Activated CD4-positive, alpha-beta T cell treated with anti-CD3 and anti-CD28 coated beads, Interleukin-2, amount 10 ng/mL, durations not matched to agents 7 days and 5 days (primary cell): ENCODE measurements at regions not wholly inside any gene's neighbourhood (a gene's known extent, or its start where the extent isn't known, plus 50 kb on each side); places are given as distances from the start of the nearest gene placed in this dataset.

Experiments used
- CTCF ChIA-PET: fragments of 350-600 bp; sonication (Branson Sonifier 250); formaldehyde crosslinking; loops from one replicate; lab custom pipeline; 2021; ENCODE audit warnings: antibody characterized with exemption; lab: Charles Lee
- POLR2A ChIA-PET: fragments of 350-600 bp; sonication (Branson Sonifier 250); formaldehyde crosslinking; loops from one replicate; lab custom pipeline; 2021; ENCODE audit warnings: antibody characterized with exemption; lab: Charles Lee
- DNase-seq: peaks from one replicate; pipeline ENCODE4 v3.0.0-alpha.2; 2020
- H3K27ac Mint-ChIP-seq: one replicate; pipeline ENCODE4 v1.8.0; 2021; ENCODE audit warnings: mild to moderate bottlenecking, moderate library complexity, mixed read lengths
- H3K27me3 Mint-ChIP-seq: one replicate; pipeline ENCODE4 v1.8.0; 2021; ENCODE audit warnings: mixed read lengths
- H3K36me3 Mint-ChIP-seq: one replicate; pipeline ENCODE4 v1.8.0; 2021; ENCODE audit warnings: low read depth, mixed read lengths
- H3K4me1 Mint-ChIP-seq: one replicate; pipeline ENCODE4 v1.8.0; 2021; ENCODE audit warnings: mixed read lengths
- H3K4me3 Mint-ChIP-seq: one replicate; pipeline ENCODE4 v1.8.0; 2021; ENCODE audit warnings: mild to moderate bottlenecking, moderate library complexity, mixed read lengths
- H3K9me3 Mint-ChIP-seq: one replicate; pipeline ENCODE4 v1.8.0; 2021; ENCODE audit warnings: mixed read lengths

DNA sequence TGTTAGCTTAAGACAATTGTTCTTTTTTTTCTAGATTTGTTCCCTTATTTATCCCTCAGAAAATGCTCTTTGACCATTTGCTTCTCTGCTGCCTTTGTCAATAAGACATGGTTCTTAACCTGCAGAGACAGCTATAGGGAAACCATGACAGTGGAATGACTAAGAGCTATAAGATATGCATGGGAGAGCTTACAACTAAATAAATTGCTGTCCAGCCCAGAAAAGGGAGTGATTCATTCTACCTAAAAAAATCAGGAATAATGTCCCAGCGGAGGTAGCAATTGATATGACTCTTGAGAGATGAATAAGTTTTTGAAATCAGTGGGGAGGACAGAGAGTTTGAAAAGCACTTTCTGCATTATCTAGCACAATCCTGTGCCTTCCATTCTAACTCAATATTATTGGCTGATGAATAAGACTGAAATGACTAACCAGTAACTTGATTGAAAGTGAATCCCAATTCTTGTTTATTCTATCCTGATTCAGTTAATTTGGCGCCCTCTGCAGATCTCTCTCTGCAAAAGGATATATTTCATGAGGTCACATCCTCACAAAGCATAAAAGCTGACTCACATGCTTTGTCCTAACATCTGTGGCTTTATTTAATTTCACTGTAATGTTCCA is 680.5 kb upstream of the API5 start:
- Mint-ChIP-seq H3K27me3 (no peaks in the 10 kb centered on the region), H3K4me1 (no peaks in the 10 kb centered on the region), H3K9me3 (no peaks in the 10 kb centered on the region), H3K4me3 (no peak overlapping the region), H3K36me3 (no peaks in the 10 kb centered on the region), H3K27ac (no peak overlapping the region)
- ChIA-PET CTCF (no interaction called here), POLR2A (interaction anchor here (0.7 kb wide), 1 partner anchor 1956 kb away, joined by 3 read pairs; no protein-coding TSS in a partner anchor)
- no peak for DNase-seq

DNA sequence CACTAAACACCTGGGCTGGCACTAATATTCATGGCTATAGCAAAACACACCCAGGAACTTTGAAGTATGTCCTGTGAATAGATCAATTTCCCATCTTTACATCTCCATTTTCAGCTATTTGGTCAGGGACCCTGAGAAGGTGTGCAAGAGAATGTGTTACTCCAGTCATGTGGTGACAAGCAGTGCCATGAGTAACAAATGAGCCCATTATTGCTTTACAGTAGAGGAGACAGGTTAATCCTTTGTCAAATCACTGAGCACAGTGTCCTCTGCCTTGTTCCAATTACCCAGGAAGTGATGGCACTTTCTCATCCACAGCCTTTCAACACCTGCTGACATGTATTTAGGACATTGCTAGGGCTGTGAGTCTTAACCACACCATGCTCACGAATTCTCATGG is 664.8 kb upstream of the API5 start:
- no peak for DNase-seq
- no peaks in the 10 kb centered on the region for H3K27me3 Mint-ChIP-seq
- H3K36me3 Mint-ChIP-seq, result no peaks in the 10 kb centered on the region
- H3K4me3 Mint-ChIP-seq, result no peak overlapping the region
- H3K27ac Mint-ChIP-seq, result no peak overlapping the region
- POLR2A ChIA-PET, result no interaction called here
- H3K4me1 Mint-ChIP-seq, result no peaks in the 10 kb centered on the region
- CTCF ChIA-PET, result no interaction called here
- no peaks in the 10 kb centered on the region for H3K9me3 Mint-ChIP-seq

DNA sequence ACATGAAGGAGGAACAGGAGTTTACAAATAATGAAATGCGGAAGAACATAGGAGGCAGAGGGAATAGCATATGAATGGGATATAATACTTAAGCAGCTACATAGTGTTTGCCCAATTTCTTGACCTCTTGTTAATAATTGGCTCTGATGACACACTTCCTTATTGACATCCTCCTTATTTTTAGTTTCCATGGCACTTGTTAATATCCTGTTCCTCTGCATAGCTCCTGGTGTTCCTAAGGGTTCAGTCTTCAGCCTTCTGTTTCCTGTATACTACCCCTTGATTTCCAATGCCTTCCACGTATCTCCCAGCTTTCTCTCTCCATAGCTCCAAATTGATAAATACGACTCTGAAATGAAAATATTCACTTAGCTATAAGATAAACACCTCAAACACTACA is 663.8 kb upstream of the API5 start:
- Mint-ChIP-seq H3K9me3 (no peaks in the 10 kb centered on the region), H3K27me3 (no peaks in the 10 kb centered on the region), H3K4me3 (no peak overlapping the region), H3K4me1 (no peaks in the 10 kb centered on the region), H3K36me3 (no peaks in the 10 kb centered on the region), H3K27ac (no peak overlapping the region)
- ChIA-PET POLR2A (no interaction called here), CTCF (no interaction called here)
- no peak for DNase-seq

DNA sequence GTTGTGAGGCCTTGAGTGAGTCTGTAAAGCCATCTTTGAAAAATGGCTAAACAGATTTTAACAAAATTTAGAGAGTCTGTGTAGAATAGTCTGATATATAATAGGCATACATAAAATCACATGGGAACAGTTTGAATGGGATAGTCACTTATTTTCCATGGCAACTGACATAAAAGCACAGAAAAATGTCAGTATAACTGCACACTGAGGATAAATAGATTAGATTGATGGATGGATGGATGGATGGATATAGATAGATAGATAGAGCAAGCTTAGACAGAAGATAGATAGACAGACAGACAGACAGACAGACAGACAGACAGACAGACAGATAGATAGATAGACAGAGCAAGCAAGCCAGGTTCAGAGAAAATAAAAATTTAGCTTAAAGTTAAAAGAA is 660.2 kb upstream of the API5 start:
- Mint-ChIP-seq H3K27me3 (no peaks in the 10 kb centered on the region), H3K4me3 (no peak overlapping the region), H3K36me3 (no peaks in the 10 kb centered on the region), H3K4me1 (no peaks in the 10 kb centered on the region), H3K9me3 (no peaks in the 10 kb centered on the region), H3K27ac (no peak overlapping the region)
- ChIA-PET POLR2A (no interaction called here), CTCF (no interaction called here)
- DNase-seq, result no peak

DNA sequence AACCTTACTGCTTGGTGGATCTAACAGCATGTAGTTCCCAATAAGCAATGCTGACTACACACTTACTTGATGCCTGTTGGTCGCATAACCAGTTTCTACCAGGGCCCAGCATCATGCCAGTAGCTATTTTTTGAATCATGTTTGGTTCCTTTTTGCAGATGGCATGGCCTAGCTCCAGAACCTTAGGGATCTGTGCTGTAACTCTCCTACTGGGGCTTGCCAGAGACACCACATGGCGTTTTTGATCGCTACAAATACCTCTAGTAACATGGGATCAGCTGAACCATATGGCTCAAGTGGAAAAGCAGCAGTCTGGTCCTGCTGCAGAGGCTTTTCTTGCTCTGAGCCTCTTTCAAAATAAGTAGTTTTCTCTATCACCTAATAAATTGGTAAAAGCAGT is 654.6 kb upstream of the API5 start:
- Mint-ChIP-seq H3K9me3 (peaks cover 3% of the 10 kb centered on the region), H3K27me3 (no peaks in the 10 kb centered on the region), H3K4me3 (no peak overlapping the region), H3K27ac (no peak overlapping the region), H3K36me3 (no peaks in the 10 kb centered on the region), H3K4me1 (no peaks in the 10 kb centered on the region)
- no peak for DNase-seq
- ChIA-PET CTCF (no interaction called here), POLR2A (no interaction called here)

DNA sequence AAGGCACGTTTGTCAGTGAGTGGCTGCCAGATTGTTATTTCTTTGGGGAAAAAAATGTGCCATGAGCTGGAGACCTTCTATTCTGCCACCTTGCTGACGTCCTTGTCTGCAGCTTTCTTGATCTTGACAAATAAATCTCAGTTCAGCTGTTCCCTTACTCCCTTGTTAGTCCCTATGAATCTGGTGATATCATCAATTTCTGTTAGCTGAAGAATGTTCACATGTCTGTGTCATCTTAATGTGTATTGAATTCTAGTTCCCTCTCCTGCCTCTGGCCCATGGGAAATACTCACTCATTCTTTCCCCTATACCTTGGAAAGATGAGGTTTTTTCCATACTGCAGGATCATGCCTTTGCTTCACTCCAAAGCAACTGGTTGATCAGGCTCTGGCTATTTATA is 649.9 kb upstream of the API5 start:
- H3K4me3 Mint-ChIP-seq, result no peak overlapping the region
- CTCF ChIA-PET, result no interaction called here
- peaks cover 6% of the 10 kb centered on the region for H3K9me3 Mint-ChIP-seq
- no peaks in the 10 kb centered on the region for H3K36me3 Mint-ChIP-seq
- no peak for DNase-seq
- no peaks in the 10 kb centered on the region for H3K27me3 Mint-ChIP-seq
- POLR2A ChIA-PET, result no interaction called here
- no peak overlapping the region for H3K27ac Mint-ChIP-seq
- H3K4me1 Mint-ChIP-seq, result no peaks in the 10 kb centered on the region

DNA sequence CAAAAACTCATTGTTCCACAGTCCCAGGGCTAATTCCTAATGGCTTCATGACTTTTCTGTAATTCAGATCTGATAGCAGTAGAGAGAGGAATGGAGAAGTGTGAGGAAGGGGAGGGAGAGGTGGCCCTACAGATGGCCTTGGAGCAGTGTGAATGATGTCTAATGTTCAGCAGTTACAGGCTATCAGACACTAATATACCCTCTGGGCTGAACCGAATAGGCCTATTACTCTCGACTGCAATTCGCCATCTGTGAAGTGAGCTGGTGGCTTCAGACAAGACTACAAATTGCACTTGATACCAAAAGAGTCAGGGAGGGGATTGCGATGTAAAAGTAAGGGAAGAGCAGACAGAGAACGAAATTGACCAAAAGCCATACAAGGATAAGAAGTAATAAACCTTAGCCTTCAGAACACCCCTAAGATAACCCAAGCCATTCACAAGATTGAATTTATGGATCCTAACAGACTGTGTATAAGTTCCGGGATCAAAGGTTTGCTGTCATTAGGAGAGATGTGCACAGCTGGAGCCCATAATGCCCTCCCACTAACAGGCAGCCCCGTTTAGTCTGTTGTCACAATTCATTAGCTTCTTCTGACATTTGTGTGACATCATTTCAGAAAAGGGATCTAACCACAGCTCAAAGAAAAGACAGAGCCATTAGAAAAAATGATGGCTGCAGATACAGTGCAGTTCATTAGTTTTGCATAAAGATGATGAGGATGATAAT is 642.4 kb upstream of the API5 start:
- ChIA-PET CTCF (no interaction called here), POLR2A (no interaction called here)
- no peaks in the 10 kb centered on the region for H3K27me3 Mint-ChIP-seq
- H3K9me3 Mint-ChIP-seq, result peaks cover 12% of the 10 kb centered on the region
- H3K27ac Mint-ChIP-seq, result no peak overlapping the region
- H3K4me3 Mint-ChIP-seq, result no peak overlapping the region
- no peaks in the 10 kb centered on the region for H3K4me1 Mint-ChIP-seq
- no peaks in the 10 kb centered on the region for H3K36me3 Mint-ChIP-seq
- DNase-seq, result no peak

DNA sequence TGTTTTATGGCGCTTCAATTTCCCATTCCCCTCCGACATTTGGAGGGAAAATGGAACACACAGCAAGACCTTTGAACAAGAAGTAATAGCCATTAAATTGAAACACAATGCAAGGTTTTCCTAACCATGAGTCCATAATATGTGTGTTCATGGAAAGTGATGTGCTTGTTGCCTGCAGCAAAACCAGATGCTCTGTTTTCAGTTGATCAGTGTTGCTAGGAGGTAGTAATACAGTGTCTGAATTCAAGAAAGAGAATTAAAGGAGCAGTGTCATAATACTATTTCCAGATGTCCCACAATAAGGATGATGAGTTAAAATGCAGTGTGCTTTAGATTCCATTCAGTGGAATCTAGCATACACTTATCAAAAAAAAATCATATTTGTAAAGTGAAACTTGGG is 637.4 kb upstream of the API5 start:
- Mint-ChIP-seq H3K36me3 (no peaks in the 10 kb centered on the region), H3K27me3 (no peaks in the 10 kb centered on the region), H3K27ac (no peak overlapping the region), H3K9me3 (peaks cover 11% of the 10 kb centered on the region), H3K4me3 (no peak overlapping the region), H3K4me1 (no peaks in the 10 kb centered on the region)
- CTCF ChIA-PET, result no interaction called here
- no peak for DNase-seq
- POLR2A ChIA-PET, result no interaction called here

DNA sequence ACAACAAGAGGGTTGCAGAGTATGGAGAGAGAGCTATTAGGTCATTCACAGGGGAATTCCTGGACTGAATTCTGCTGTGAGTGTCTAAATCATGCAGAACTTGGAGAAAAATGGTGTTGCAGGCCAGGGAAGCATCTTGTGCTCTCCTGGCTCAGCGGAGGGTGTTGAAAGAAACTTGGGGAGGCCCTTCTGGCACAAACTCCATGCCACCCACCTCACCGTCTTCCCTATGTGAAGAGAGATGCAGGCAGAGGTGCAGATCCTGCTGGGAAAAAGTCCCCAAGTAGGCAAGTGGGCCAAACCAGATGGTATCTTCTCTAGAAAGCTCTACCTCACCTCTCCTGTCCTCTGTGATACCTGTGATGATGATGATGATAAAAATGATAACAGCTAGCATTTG is 604.3 kb upstream of the API5 start:
- peaks cover 6% of the 10 kb centered on the region for H3K9me3 Mint-ChIP-seq
- no peaks in the 10 kb centered on the region for H3K4me1 Mint-ChIP-seq
- no peaks in the 10 kb centered on the region for H3K27me3 Mint-ChIP-seq
- no peak overlapping the region for H3K27ac Mint-ChIP-seq
- ChIA-PET POLR2A (no interaction called here), CTCF (interaction anchor here (0.6 kb wide), 1 partner anchor 1141 kb away, joined by 3 read pairs; no protein-coding TSS in a partner anchor)
- H3K4me3 Mint-ChIP-seq, result no peak overlapping the region
- H3K36me3 Mint-ChIP-seq, result no peaks in the 10 kb centered on the region
- DNase-seq, result no peak

DNA sequence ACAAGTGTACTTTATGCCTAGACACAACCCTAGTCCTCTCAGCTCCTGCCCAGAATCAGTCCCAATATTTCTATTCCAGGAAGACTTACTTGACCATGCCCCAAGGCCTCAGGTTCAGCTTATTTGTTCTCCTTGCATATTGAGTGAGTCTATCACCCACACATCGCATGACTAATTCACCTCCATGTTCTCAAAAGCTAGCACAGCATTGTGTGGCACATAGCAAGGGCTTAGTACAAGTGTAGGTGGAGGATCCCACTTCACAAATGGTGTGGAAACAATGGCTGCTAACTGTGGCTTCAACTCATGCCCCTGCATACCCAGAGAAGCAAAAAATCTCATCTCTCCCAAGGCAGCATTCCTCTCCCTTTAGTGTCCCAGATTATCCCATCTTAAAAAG is 602.6 kb upstream of the API5 start:
- CTCF ChIA-PET, result no interaction called here
- Mint-ChIP-seq H3K4me1 (no peaks in the 10 kb centered on the region), H3K27ac (no peak overlapping the region), H3K36me3 (no peaks in the 10 kb centered on the region), H3K4me3 (no peak overlapping the region), H3K27me3 (no peaks in the 10 kb centered on the region), H3K9me3 (peaks cover 8% of the 10 kb centered on the region)
- POLR2A ChIA-PET, result no interaction called here
- no peak for DNase-seq

DNA sequence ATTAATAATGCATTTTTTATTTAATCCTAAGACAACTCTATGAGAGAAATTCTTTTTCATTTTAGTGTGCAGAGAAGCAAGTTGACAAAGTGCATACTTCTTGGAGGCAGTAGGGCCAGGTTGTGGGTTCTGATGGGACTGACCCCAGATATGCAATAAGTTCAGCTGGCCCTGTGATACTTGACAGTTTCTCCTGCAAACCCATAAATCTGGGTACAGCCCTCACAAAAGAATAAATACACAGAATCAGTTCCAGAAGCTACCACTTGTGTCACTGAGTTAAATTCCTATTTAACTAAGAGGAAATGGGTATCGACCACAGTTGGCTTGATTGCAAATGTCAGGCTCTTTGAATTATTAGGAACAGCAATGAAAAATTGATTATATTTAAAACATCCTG is 598.5 kb upstream of the API5 start:
- no peaks in the 10 kb centered on the region for H3K27me3 Mint-ChIP-seq
- DNase-seq, result no peak
- H3K27ac Mint-ChIP-seq, result no peak overlapping the region
- no peaks in the 10 kb centered on the region for H3K36me3 Mint-ChIP-seq
- ChIA-PET POLR2A (no interaction called here), CTCF (no interaction called here)
- no peaks in the 10 kb centered on the region for H3K4me1 Mint-ChIP-seq
- H3K9me3 Mint-ChIP-seq, result peaks cover 9% of the 10 kb centered on the region
- no peak overlapping the region for H3K4me3 Mint-ChIP-seq

DNA sequence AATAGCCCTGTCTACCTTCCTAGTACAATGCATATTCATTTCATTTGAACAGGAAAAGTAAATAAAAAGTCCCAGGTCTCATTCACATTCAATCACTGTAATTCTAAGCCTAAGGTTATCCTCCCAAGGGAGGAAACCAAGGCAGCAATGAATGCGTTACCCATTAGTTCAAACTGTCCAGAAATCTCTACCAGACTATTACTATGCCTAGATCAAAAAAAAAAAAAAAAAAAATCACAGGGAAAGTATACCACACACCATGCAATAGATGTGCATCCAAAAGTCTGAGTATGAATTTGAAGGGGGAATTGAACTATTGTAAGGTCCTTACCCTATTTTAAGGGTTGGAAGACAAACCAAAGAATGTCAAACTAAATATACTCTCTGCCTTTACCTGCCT is 598.0 kb upstream of the API5 start:
- no peak for DNase-seq
- CTCF ChIA-PET, result interaction anchor here (0.6 kb wide), 1 partner anchor 213 kb away, joined by 3 read pairs; no protein-coding TSS in a partner anchor
- H3K36me3 Mint-ChIP-seq, result no peaks in the 10 kb centered on the region
- H3K4me3 Mint-ChIP-seq, result no peak overlapping the region
- POLR2A ChIA-PET, result no interaction called here
- H3K4me1 Mint-ChIP-seq, result no peaks in the 10 kb centered on the region
- H3K9me3 Mint-ChIP-seq, result peaks cover 11% of the 10 kb centered on the region
- no peak overlapping the region for H3K27ac Mint-ChIP-seq
- H3K27me3 Mint-ChIP-seq, result no peaks in the 10 kb centered on the region

DNA sequence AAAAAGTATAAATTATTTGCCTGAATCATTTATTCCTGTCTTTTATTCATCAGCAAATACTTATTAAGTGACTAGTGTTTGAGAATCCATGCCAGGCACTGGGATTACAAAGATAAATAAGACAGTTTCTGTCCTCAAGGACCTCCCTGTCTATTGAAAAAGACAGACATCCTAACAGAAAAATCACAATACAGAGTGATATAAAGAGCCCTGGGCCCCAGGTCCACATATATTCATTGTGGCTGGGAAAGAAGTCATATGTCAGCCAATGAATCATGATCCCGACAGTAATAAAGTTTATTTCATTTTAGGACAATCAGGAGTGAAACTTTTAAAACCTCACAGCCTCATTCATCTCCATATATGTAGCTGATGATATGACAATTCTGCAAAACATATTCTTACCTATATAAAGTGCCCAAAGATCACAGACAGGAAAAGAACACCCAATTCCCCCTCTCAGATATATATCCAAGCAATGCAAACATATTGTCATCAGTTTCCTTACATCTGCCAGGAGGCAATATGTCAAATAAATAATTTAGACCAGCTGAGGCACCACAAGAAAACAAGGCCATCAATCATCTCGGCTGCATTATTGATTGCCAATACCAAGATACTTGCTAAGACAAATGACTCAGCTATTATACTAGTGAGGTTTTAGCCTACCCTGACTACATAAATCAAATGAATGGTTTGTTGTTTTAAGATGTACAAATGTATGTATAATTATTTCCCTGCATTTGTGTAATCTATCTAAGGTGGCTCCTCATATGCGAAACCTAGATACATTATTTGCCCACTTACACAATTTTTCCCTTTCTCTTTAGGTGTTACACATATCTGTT is 590.9 kb upstream of the API5 start:
- Mint-ChIP-seq H3K27me3 (no peaks in the 10 kb centered on the region), H3K4me1 (no peaks in the 10 kb centered on the region), H3K27ac (no peak overlapping the region), H3K9me3 (peaks cover 5% of the 10 kb centered on the region), H3K4me3 (no peak overlapping the region), H3K36me3 (no peaks in the 10 kb centered on the region)
- CTCF ChIA-PET, result no interaction called here
- POLR2A ChIA-PET, result no interaction called here
- no peak for DNase-seq
